D721Med (cell line): ENCODE measurements at regions not wholly inside any gene's neighbourhood (a gene's known extent, or its start where the extent isn't known, plus 50 kb on each side); places are given as distances from the start of the nearest gene placed in this dataset.
A peak's percentile ranks its signal among the peaks of the same experiment; 100 is the strongest.

ENCODE experiments used
- DNase-seq: peaks from one replicate; pipeline ENCODE4 v3.0.0; 2011; ENCODE audit warnings: low spot score; ENCODE audit not compliant: insufficient read length
- FAIRE-seq: peaks from 2 replicates; lab custom pipeline; 2011; peaks lifted over from hg19 to GRCh38; lab: Jason Lieb, UNC
- CTCF ChIP-seq: IDR thresholded peaks from 2 replicates; pipeline ENCODE4 v1.5.1; 2012; ENCODE audit warnings: mild to moderate bottlenecking, control low read depth; ENCODE audit not compliant: insufficient read depth; ENCODE audit errors: missing control alignments

DNA sequence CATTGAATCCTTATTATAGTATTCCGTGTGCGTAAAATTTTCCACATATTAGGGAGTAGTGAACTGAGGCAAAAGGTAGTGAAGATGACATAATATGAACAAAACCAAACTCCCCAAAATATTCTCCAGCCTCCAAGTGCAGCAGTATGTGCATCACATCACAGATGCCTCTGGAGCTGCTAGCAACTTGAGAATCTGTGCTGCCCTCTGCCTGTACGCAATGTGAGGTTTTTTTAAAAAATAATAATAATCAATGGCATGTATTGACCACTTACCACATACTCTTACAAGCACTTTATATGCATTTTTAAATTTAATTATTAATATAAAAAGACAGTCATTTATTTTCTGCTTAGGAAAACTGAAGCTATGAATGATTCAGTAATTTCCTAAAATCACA lies 583.0 kb upstream of the SPRY2 start:
- TF ChIP-seq CTCF: peak; percentile 16
- FAIRE-seq (no peak), DNase-seq (no peak)

DNA sequence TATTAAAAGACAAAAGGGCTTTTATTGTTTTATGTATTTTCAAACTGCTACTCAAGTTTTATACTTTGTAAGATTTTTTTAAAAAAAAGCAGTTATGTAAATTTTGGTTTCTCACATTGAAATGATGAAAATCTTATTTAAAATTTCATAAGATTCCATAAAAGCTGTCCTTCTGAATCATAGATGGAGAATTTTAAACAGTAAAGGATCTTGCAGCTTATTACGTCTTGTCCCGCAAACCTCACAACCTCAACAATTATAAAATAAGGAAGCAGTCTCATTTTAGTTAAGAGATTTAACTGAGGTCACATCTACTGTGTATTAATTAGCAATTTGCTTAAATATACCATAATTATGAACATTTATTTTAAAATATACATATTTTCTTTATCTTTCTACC lies 581.0 kb upstream of the SPRY2 start:
- no peak for DNase-seq

DNA sequence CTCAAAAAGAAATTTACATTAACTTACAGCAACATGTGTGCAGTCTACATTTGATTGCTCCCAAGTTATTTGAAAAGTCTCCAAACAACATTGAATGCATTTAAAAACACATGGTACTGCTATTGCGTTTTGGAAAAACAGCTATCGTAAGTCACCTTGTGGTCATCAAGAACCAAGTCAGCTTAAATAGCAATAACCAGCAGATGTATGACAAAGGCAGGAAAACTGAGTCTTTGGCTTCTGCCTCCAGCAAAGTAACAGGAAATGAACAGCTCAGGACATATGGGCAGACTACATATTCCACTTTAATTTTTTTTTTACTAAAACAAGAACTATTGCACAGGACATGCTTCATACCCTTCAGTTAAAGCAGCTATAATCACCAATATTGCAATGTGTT lies 580.6 kb upstream of the SPRY2 start:
- DNase-seq (no peak), FAIRE-seq (no peak)
- no peak for TF ChIP-seq CTCF

More for the DNA sequence above, 581.0 kb upstream of the SPRY2 start:
- no peak for FAIRE-seq
- no peak for TF ChIP-seq CTCF

DNA sequence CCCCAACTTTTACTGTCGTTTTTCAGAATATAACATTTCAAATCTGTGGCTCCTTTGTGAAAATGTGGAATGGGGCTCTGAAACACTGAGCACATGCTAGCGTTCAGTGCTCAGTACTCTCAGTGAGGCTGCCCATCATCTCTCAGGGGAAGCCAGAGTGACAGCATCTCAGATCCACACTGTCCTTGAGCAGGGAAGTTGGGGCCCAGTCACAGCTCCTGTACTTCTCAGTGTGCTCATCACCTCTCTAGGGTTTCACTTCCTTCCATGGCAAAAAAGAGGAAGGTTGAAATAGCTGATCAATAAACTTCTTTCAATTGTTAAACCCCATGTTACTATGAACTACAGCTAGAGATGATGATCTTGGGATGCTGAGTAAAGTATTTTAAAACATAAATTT lies 565.9 kb upstream of the SPRY2 start:
- no peak for TF ChIP-seq CTCF
- DNase-seq (no peak), FAIRE-seq (no peak)

DNA sequence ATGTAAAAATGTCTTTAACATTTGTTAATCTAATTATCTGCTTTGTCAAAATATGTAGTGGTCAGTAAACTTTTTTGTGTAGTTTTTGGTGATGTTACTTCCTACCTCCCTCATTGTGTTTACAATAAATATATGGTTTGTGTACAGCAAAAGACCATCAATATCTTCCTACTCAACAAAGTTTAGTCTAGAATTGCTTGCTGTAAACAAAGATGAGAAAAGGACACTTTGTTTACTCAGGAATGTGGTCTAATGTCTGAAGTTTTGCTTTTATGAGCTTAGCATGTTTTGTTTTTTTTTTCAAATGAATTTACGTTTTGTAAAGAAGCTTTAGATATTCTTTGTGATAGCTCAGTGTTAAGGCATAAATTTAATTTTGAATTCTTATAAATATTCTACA lies 563.5 kb upstream of the SPRY2 start:
- no peak for TF ChIP-seq CTCF
- no peak for DNase-seq
- FAIRE-seq: no peak

- DNase-seq (no peak), FAIRE-seq (no peak)
- TF ChIP-seq CTCF: no peak
Measured at GRCh38 chr13:80903911-80904310, 563.0 kb upstream of the SPRY2 start.

DNA sequence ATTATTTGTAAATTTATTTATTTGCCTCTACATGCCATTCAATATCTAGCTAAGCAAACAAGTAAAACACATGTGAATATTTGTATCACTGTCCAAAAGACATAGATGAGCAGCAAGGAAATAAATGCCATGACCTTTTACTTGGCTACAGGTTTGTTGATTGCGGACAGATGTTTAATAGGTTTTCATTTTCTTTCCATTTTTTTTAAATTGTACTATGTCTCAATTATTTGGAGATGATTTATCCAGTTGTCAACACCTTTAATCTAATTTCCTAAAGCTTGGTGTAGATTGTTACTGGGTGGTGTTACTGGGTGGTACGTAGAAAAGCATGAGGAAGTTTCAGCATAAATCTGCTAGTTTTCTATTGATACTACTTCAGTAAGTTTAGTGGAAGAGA lies 560.6 kb upstream of the SPRY2 start:
- FAIRE-seq (no peak), DNase-seq (no peak)
- TF ChIP-seq CTCF: no peak
